Gastroesophageal sphincter (tissue), 4 donors: ENCODE measurements at regions not wholly inside any gene's neighbourhood (a gene's known extent, or its start where the extent isn't known, plus 50 kb on each side); places are given as distances from the start of the nearest gene placed in this dataset.

ENCODE experiments used
- ATAC-seq: fragments of 150-250 bp; one replicate; pipeline ENCODE4 v1.9.1; 2016; ENCODE audit warnings: mild to moderate bottlenecking, moderate library complexity
- H3K27ac ChIP-seq, 4 donors: fragments of 200-600 bp; sonication (generic) in 3 of 4; 1 replicate in 3 of 4; 2 replicates in 1 of 4; pipeline ENCODE4 v1.5.1; 2016 to 2019
- H3K27me3 ChIP-seq: fragments of 200-600 bp; sonication (generic); one replicate; pipeline ENCODE4 v1.5.1; 2019
- H3K36me3 ChIP-seq, 2 donors: fragments of 200-600 bp; sonication (generic); one replicate each; pipeline ENCODE4 v1.5.1; 2019; ENCODE audit warnings: control low read depth in 1 of 2
- H3K4me1 ChIP-seq, 3 donors: fragments of 200-600 bp; sonication (generic); 1 replicate in 2 of 3; 2 replicates in 1 of 3; pipeline ENCODE4 v1.5.1; 2016 to 2019; ENCODE audit warnings: control low read depth in 2 of 3
- H3K4me3 ChIP-seq, 2 donors: fragments of 200-600 bp; sonication (generic); one replicate each; pipeline ENCODE4 v1.5.1; 2019; ENCODE audit warnings: mild to moderate bottlenecking in 1 of 2, moderate library complexity in 1 of 2
- H3K9me3 ChIP-seq, 3 donors: fragments of 200-600 bp; sonication (generic); one replicate each; pipeline ENCODE4 v1.5.1; 2017 to 2019; ENCODE audit warnings: control low read depth in 2 of 3
- CTCF ChIP-seq, 4 experiments: fragments of 200-600 bp in 2 of 4; fragments of 450-650 bp in 2 of 4; sonication (generic) in 1 of 4; IDR thresholded peaks; one replicate each; pipeline ENCODE4 v1.5.1; 2017 to 2019; ENCODE audit warnings: antibody characterized with exemption in 4 of 4, mild to moderate bottlenecking in 2 of 4, moderate library complexity in 2 of 4
- EP300 ChIP-seq: sonication (generic); formaldehyde crosslinking; IDR thresholded peaks from one replicate; pipeline ENCODE4 v1.6.1; 2017; ENCODE audit warnings: antibody characterized with exemption, mild to moderate bottlenecking
- POLR2A ChIP-seq, 2 donors: fragments of 450-650 bp; IDR thresholded peaks; one replicate each; pipeline ENCODE4 v1.6.1; 2017; ENCODE audit warnings: antibody characterized with exemption in 2 of 2, mild to moderate bottlenecking in 2 of 2, moderate library complexity in 1 of 2
- POLR2AphosphoS5 ChIP-seq: sonication (generic); formaldehyde crosslinking; IDR thresholded peaks from one replicate; pipeline ENCODE4 v1.6.1; 2017; ENCODE audit warnings: antibody characterized with exemption
- WGBS, 2 donors: methylation state at CpG; one replicate each; pipeline ENCODE4 v1.1.5; 2018; ENCODE audit warnings: low coverage in 1 of 2; 5-methylcytosine and 5-hydroxymethylcytosine counted together

GRCh38 chr2:21820271-21820670 is 696.5 kb downstream of the TDRD15 start:
- H3K36me3 ChIP-seq = no peaks in the 10 kb centered on the region
- no peak for ATAC-seq
- WGBS, 2 donors = 58 to 70% methylated on average over 1 of the region's 1 CpG

GRCh38 chr2:21821672-21822227 is 698.0 kb downstream of the TDRD15 start:
- no peak for ATAC-seq
- no peak overlapping the region for H3K4me3 ChIP-seq
- H3K36me3 ChIP-seq = no peaks in the 10 kb centered on the region
- H3K27ac ChIP-seq = no peak overlapping the region
- no peaks in the 10 kb centered on the region for H3K27me3 ChIP-seq
- WGBS, 2 donors = 9 to 33% methylated on average over 6 of the region's 6 CpGs
- peaks cover 0 to 11% (median 0%) of the 10 kb centered on the region in 3 donors for H3K4me1 ChIP-seq
- no peak for TF ChIP-seq CTCF (IDR thresholded peaks at IDR 0.05)
- H3K9me3 ChIP-seq = no peaks in the 10 kb centered on the region

More at GRCh38 chr2:21820271-21820670, 696.5 kb downstream of the TDRD15 start:
- H3K4me1 ChIP-seq = peaks cover 0 to 11% (median 0%) of the 10 kb centered on the region in 3 donors
- H3K9me3 ChIP-seq = no peaks in the 10 kb centered on the region
- no peaks in the 10 kb centered on the region for H3K27me3 ChIP-seq
- no peak overlapping the region for H3K4me3 ChIP-seq
- H3K27ac ChIP-seq = no peak overlapping the region
- TF ChIP-seq CTCF (IDR thresholded peaks at IDR 0.05) (no peak), EP300 (no peak), POLR2A (IDR thresholded peaks at IDR 0.05) (no peak), POLR2AphosphoS5 (no peak)

- ATAC-seq = no peak
Measured at GRCh38 chr2:21822505-21822904, 698.7 kb downstream of the TDRD15 start.

GRCh38 chr2:21833767-21834166 is 710.0 kb downstream of the TDRD15 start:
- Histone ChIP-seq H3K4me3 (no peak overlapping the region), H3K27ac (no peak overlapping the region), H3K36me3 (no peaks in the 10 kb centered on the region), H3K9me3 (no peaks in the 10 kb centered on the region), H3K4me1 (peaks cover 0 to 12% (median 0%) of the 10 kb centered on the region in 3 donors), H3K27me3 (no peaks in the 10 kb centered on the region)
- TF ChIP-seq POLR2AphosphoS5 = no peak
- 68 to 72% methylated on average over 2 of the region's 2 CpGs for WGBS, 2 donors
- ATAC-seq = no peak

More at GRCh38 chr2:21822505-21822904, 698.7 kb downstream of the TDRD15 start:
- Histone ChIP-seq H3K36me3 (no peaks in the 10 kb centered on the region), H3K4me3 (no peak overlapping the region), H3K27me3 (no peaks in the 10 kb centered on the region), H3K27ac (no peak overlapping the region), H3K4me1 (peaks cover 0 to 11% (median 0%) of the 10 kb centered on the region in 3 donors), H3K9me3 (no peaks in the 10 kb centered on the region)
- 85 to 90% methylated on average over 2 of the region's 2 CpGs for WGBS, 2 donors
- TF ChIP-seq CTCF (IDR thresholded peaks at IDR 0.05) = no peak
- TF ChIP-seq POLR2A (IDR thresholded peaks at IDR 0.05) = no peak
- no peak for TF ChIP-seq EP300
- TF ChIP-seq POLR2AphosphoS5 = no peak

GRCh38 chr2:21836261-21836660 is 712.5 kb downstream of the TDRD15 start:
- H3K4me1 ChIP-seq = peaks cover 0 to 12% (median 0%) of the 10 kb centered on the region in 3 donors
- no peaks in the 10 kb centered on the region for H3K27me3 ChIP-seq
- 79 to 84% methylated on average over 3 of the region's 3 CpGs for WGBS, 2 donors
- H3K9me3 ChIP-seq = no peaks in the 10 kb centered on the region
- H3K36me3 ChIP-seq = no peaks in the 10 kb centered on the region
- no peak for ATAC-seq
- TF ChIP-seq CTCF (IDR thresholded peaks at IDR 0.05) (no peak), EP300 (no peak)
- no peak overlapping the region for H3K27ac ChIP-seq
- no peak overlapping the region for H3K4me3 ChIP-seq
